NT2/D1 (cell line): ENCODE measurements at regions not wholly inside any gene's neighbourhood (a gene's known extent, or its start where the extent isn't known, plus 50 kb on each side); places are given as distances from the start of the nearest gene placed in this dataset.

Experiments used
- DNase-seq: peaks from one replicate; pipeline ENCODE4 v3.0.0-alpha.2; 2011; ENCODE audit warnings: low read depth, low spot score
- H3K27me3 ChIP-seq: 2 replicates; pipeline ENCODE4 v1.6.0; 2011; ENCODE audit warnings: mild to moderate bottlenecking; ENCODE audit not compliant: insufficient read length, insufficient read depth
- H3K36me3 ChIP-seq: 2 replicates; pipeline ENCODE4 v1.6.1; 2011; ENCODE audit warnings: mild to moderate bottlenecking, low read length, mixed read lengths; ENCODE audit not compliant: insufficient read depth, insufficient read length
- H3K4me1 ChIP-seq: 2 replicates; pipeline ENCODE4 v1.5.1; 2011; ENCODE audit not compliant: insufficient read depth, insufficient read length
- H3K4me3 ChIP-seq: 2 replicates; pipeline ENCODE4 v1.5.1; 2011; ENCODE audit warnings: low read depth; ENCODE audit not compliant: insufficient read length
- H3K9ac ChIP-seq: 2 replicates; pipeline ENCODE4 v1.6.0; 2011; ENCODE audit warnings: low read depth; ENCODE audit not compliant: insufficient read length
- H3K9me3 ChIP-seq: 2 replicates; pipeline ENCODE4 v1.5.1; 2011; ENCODE audit warnings: mild to moderate bottlenecking, low read length; ENCODE audit not compliant: insufficient read depth
- SUZ12 ChIP-seq: IDR thresholded peaks from 2 replicates; pipeline ENCODE4 v1.6.1; 2011; ENCODE audit not compliant: insufficient read length, insufficient read depth; ENCODE audit errors: extremely low read depth
- YY1 ChIP-seq: IDR thresholded peaks from 2 replicates; pipeline ENCODE4 v1.6.1; 2011; ENCODE audit not compliant: insufficient read length, insufficient read depth
- ZNF274 ChIP-seq: IDR thresholded peaks from 2 replicates; pipeline ENCODE4 v1.6.1; 2011; ENCODE audit warnings: mild to moderate bottlenecking, low read depth, low read length

GRCh38 chr14:101055106-101055662 lies 151.7 kb upstream of the RTL1 start:
- no peaks in the 10 kb centered on the region for H3K36me3 ChIP-seq
- no peak overlapping the region for H3K4me3 ChIP-seq
- TF ChIP-seq YY1 (no peak), ZNF274 (no peak), SUZ12 (no peak)
- no peaks in the 10 kb centered on the region for H3K4me1 ChIP-seq
- H3K9ac ChIP-seq = no peak overlapping the region
- no peak for DNase-seq
- peaks cover 11% of the 10 kb centered on the region; the same call in 1 of the 2 replicates for H3K9me3 ChIP-seq
- no peaks in the 10 kb centered on the region for H3K27me3 ChIP-seq

GRCh38 chr14:101055776-101056374 lies 152.4 kb upstream of the RTL1 start:
- no peaks in the 10 kb centered on the region for H3K4me1 ChIP-seq
- H3K4me3 ChIP-seq = no peak overlapping the region
- DNase-seq = no peak
- H3K27me3 ChIP-seq = no peaks in the 10 kb centered on the region
- no peak overlapping the region for H3K9ac ChIP-seq
- no peaks in the 10 kb centered on the region for H3K36me3 ChIP-seq
- peaks cover 11% of the 10 kb centered on the region; the same call in 1 of the 2 replicates for H3K9me3 ChIP-seq
- TF ChIP-seq YY1 = no peak
- TF ChIP-seq SUZ12 = no peak
- no peak for TF ChIP-seq ZNF274

- TF ChIP-seq YY1 = no peak
- no peak for TF ChIP-seq ZNF274
- no peak for TF ChIP-seq SUZ12
- Histone ChIP-seq H3K27me3 (no peaks in the 10 kb centered on the region), H3K4me3 (no peak overlapping the region), H3K9ac (no peak overlapping the region), H3K9me3 (peaks cover 11% of the 10 kb centered on the region; the same call in 1 of the 2 replicates), H3K36me3 (no peaks in the 10 kb centered on the region), H3K4me1 (no peaks in the 10 kb centered on the region)
- no peak for DNase-seq
Observed at GRCh38 chr14:101056446-101056845, 152.9 kb upstream of the RTL1 start.

- Histone ChIP-seq H3K27me3 (no peaks in the 10 kb centered on the region), H3K36me3 (no peaks in the 10 kb centered on the region), H3K4me3 (no peak overlapping the region), H3K4me1 (no peaks in the 10 kb centered on the region), H3K9me3 (peaks cover 11% of the 10 kb centered on the region; the same call in 1 of the 2 replicates), H3K9ac (no peak overlapping the region)
- no peak for TF ChIP-seq YY1
- TF ChIP-seq ZNF274 = no peak
- no peak for TF ChIP-seq SUZ12
- DNase-seq = no peak
Observed at GRCh38 chr14:101057394-101057793, 153.9 kb upstream of the RTL1 start.

- Histone ChIP-seq H3K4me1 (no peaks in the 10 kb centered on the region), H3K4me3 (no peak overlapping the region), H3K9ac (no peak overlapping the region), H3K9me3 (peaks cover 11% of the 10 kb centered on the region; the same call in 1 of the 2 replicates), H3K27me3 (no peaks in the 10 kb centered on the region), H3K36me3 (no peaks in the 10 kb centered on the region)
- no peak for DNase-seq
- TF ChIP-seq ZNF274 (no peak), SUZ12 (no peak), YY1 (no peak)
Observed at GRCh38 chr14:101058571-101058970, 155.0 kb upstream of the RTL1 start.

- Histone ChIP-seq H3K4me1 (no peaks in the 10 kb centered on the region), H3K36me3 (no peaks in the 10 kb centered on the region), H3K27me3 (no peaks in the 10 kb centered on the region), H3K4me3 (no peak overlapping the region), H3K9ac (no peak overlapping the region), H3K9me3 (peaks cover 17% of the 10 kb centered on the region; the same call in 1 of the 2 replicates)
- TF ChIP-seq YY1 (no peak), ZNF274 (no peak), SUZ12 (no peak)
- DNase-seq = no peak
Observed at GRCh38 chr14:101060171-101060601, 156.7 kb upstream of the RTL1 start.

GRCh38 chr14:101061411-101062064 lies 158.0 kb upstream of the RTL1 start:
- H3K36me3 ChIP-seq = no peaks in the 10 kb centered on the region
- H3K4me3 ChIP-seq = no peak overlapping the region
- TF ChIP-seq ZNF274 (no peak), YY1 (no peak), SUZ12 (no peak)
- H3K27me3 ChIP-seq = no peaks in the 10 kb centered on the region
- no peak for DNase-seq
- no peak overlapping the region for H3K9ac ChIP-seq
- no peaks in the 10 kb centered on the region for H3K4me1 ChIP-seq
- H3K9me3 ChIP-seq = peaks cover 17% of the 10 kb centered on the region; the same call in 1 of the 2 replicates
